Panc1 (cell line): ENCODE measurements at regions not wholly inside any gene's neighbourhood (a gene's known extent, or its start where the extent isn't known, plus 50 kb on each side); places are given as distances from the start of the nearest gene placed in this dataset.

Experiments
- POLR2AphosphoS5 ChIP-seq: IDR thresholded peaks from 2 replicates; pipeline ENCODE4 v1.6.1; 2012; ENCODE audit warnings: mild to moderate bottlenecking, low read depth, low read length, moderate library complexity
- SIN3A ChIP-seq: IDR thresholded peaks from 2 replicates; pipeline ENCODE4 v1.6.1; 2012; ENCODE audit warnings: low read depth, mild to moderate bottlenecking, low read length, moderate library complexity, borderline replicate concordance; ENCODE audit not compliant: insufficient read depth
- TCF7L2 ChIP-seq: IDR thresholded peaks from 2 replicates; pipeline ENCODE4 v1.6.1; 2011; ENCODE audit warnings: mild to moderate bottlenecking, low read depth, low read length, inconsistent platforms
- TF ChIP-seq, protein P1 (sequence below): fragments of 450-650 bp; IDR thresholded peaks from 2 replicates; pipeline ENCODE4 v1.5.1; 2017; ENCODE audit warnings: mild to moderate bottlenecking
- TF ChIP-seq, protein P2 (sequence below), 2 experiments: IDR thresholded peaks; 2 replicates each; pipeline ENCODE4 v1.6.1; 2011 to 2012; ENCODE audit warnings: low read depth in 2 of 2, control low read depth in 1 of 2, low read length in 1 of 2, mild to moderate bottlenecking in 1 of 2, moderate library complexity in 1 of 2; ENCODE audit not compliant: insufficient read depth in 1 of 2

DNA sequence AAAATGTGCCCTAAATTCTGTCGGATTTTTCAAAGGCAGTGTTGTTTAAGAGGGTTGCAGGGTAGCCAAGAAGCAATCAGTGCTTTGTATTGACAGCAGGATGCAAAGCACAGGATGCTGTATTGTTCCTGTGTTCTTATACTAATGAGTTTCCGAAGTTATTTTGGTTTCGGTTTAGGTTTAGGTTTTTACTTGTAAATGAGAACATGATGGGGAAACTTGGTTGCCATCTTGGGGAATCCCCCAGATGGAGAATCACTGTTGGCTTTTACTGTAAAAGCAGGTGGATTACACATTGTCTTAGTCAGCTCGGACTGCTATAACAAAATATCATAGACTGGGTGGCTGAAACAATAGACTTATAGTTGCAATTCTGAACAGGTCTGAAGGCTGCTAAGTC lies 72.1 kb downstream of the INHBA start:
- TF ChIP-seq POLR2AphosphoS5 (no peak), SIN3A (no peak), TCF7L2 (no peak)
- TF ChIP-seq, protein P1, sequence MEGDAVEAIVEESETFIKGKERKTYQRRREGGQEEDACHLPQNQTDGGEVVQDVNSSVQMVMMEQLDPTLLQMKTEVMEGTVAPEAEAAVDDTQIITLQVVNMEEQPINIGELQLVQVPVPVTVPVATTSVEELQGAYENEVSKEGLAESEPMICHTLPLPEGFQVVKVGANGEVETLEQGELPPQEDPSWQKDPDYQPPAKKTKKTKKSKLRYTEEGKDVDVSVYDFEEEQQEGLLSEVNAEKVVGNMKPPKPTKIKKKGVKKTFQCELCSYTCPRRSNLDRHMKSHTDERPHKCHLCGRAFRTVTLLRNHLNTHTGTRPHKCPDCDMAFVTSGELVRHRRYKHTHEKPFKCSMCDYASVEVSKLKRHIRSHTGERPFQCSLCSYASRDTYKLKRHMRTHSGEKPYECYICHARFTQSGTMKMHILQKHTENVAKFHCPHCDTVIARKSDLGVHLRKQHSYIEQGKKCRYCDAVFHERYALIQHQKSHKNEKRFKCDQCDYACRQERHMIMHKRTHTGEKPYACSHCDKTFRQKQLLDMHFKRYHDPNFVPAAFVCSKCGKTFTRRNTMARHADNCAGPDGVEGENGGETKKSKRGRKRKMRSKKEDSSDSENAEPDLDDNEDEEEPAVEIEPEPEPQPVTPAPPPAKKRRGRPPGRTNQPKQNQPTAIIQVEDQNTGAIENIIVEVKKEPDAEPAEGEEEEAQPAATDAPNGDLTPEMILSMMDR, result no peak
- TF ChIP-seq, protein P2, sequence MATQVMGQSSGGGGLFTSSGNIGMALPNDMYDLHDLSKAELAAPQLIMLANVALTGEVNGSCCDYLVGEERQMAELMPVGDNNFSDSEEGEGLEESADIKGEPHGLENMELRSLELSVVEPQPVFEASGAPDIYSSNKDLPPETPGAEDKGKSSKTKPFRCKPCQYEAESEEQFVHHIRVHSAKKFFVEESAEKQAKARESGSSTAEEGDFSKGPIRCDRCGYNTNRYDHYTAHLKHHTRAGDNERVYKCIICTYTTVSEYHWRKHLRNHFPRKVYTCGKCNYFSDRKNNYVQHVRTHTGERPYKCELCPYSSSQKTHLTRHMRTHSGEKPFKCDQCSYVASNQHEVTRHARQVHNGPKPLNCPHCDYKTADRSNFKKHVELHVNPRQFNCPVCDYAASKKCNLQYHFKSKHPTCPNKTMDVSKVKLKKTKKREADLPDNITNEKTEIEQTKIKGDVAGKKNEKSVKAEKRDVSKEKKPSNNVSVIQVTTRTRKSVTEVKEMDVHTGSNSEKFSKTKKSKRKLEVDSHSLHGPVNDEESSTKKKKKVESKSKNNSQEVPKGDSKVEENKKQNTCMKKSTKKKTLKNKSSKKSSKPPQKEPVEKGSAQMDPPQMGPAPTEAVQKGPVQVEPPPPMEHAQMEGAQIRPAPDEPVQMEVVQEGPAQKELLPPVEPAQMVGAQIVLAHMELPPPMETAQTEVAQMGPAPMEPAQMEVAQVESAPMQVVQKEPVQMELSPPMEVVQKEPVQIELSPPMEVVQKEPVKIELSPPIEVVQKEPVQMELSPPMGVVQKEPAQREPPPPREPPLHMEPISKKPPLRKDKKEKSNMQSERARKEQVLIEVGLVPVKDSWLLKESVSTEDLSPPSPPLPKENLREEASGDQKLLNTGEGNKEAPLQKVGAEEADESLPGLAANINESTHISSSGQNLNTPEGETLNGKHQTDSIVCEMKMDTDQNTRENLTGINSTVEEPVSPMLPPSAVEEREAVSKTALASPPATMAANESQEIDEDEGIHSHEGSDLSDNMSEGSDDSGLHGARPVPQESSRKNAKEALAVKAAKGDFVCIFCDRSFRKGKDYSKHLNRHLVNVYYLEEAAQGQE (IDR thresholded peaks at IDR 0.05; ENCODE audit: insufficient read depth in 1 of 2, low read depth in 2 of 2, low read length in 1 of 2), result no peak
